MM.1S (cell line): ENCODE measurements at regions not wholly inside any gene's neighbourhood (a gene's known extent, or its start where the extent isn't known, plus 50 kb on each side); places are given as distances from the start of the nearest gene placed in this dataset.

Experiments
- DNase-seq: peaks from one replicate; pipeline ENCODE4 v3.0.0-alpha.2; 2015
- H2AFZ ChIP-seq: fragments of 300-600 bp; sonication (generic); 2 replicates; pipeline ENCODE4 v1.6.0; 2016; ENCODE audit warnings: antibody characterized with exemption, low read length
- H3F3A ChIP-seq: fragments of 300-600 bp; sonication (generic); 2 replicates; pipeline ENCODE4 v1.6.1; 2016; ENCODE audit warnings: mild to moderate bottlenecking, antibody characterized with exemption, low read length, moderate library complexity, mixed read lengths; ENCODE audit not compliant: insufficient read depth
- H3K27ac ChIP-seq: fragments of 300-600 bp; sonication (generic); 2 replicates; pipeline ENCODE4 v1.5.1; 2016; ENCODE audit warnings: mild to moderate bottlenecking, low read length
- H3K27me3 ChIP-seq: fragments of 300-600 bp; sonication (generic); replicated peaks from 2 replicates; pipeline ENCODE4 v1.6.0; 2016; ENCODE audit warnings: low read length; ENCODE audit not compliant: insufficient read depth
- H3K36me3 ChIP-seq: fragments of 300-600 bp; sonication (generic); replicated peaks from 2 replicates; pipeline ENCODE4 v1.6.1; 2016; ENCODE audit warnings: mild to moderate bottlenecking, low read length, mixed read lengths; ENCODE audit not compliant: insufficient read depth
- H3K4me1 ChIP-seq: fragments of 300-600 bp; sonication (generic); 2 replicates; pipeline ENCODE4 v1.6.1; 2016; ENCODE audit warnings: low read length, mixed read lengths
- H3K4me2 ChIP-seq: fragments of 300-600 bp; sonication (generic); 2 replicates; pipeline ENCODE4 v1.6.0; 2016; ENCODE audit warnings: low read depth, low read length
- H3K4me3 ChIP-seq: fragments of 300-600 bp; sonication (generic); 2 replicates; pipeline ENCODE4 v1.5.1; 2016; ENCODE audit warnings: low read length, mixed read lengths
- H3K79me2 ChIP-seq: fragments of 300-600 bp; sonication (generic); 2 replicates; pipeline ENCODE4 v1.6.1; 2016; ENCODE audit warnings: mixed run types, low read length, mixed read lengths
- H3K9ac ChIP-seq: fragments of 300-600 bp; sonication (generic); 2 replicates; pipeline ENCODE4 v1.6.1; 2016; ENCODE audit warnings: low read length, mixed read lengths
- H3K9me2 ChIP-seq: fragments of 300-600 bp; sonication (generic); replicated peaks from 2 replicates; pipeline ENCODE4 v1.6.1; 2016; ENCODE audit warnings: mild to moderate bottlenecking, low read length, mixed read lengths; ENCODE audit not compliant: insufficient read depth
- H3K9me3 ChIP-seq: fragments of 300-600 bp; sonication (generic); replicated peaks from 2 replicates; pipeline ENCODE4 v1.6.1; 2016; ENCODE audit warnings: mild to moderate bottlenecking, low read length, mixed read lengths; ENCODE audit not compliant: insufficient read depth
- H4K20me1 ChIP-seq: fragments of 300-600 bp; sonication (generic); 2 replicates; pipeline ENCODE4 v1.6.1; 2016; ENCODE audit warnings: mild to moderate bottlenecking, low read length, moderate library complexity, mixed read lengths; ENCODE audit not compliant: insufficient read depth
- CTCF ChIP-seq: fragments of 300-600 bp; sonication (generic); IDR thresholded peaks from 2 replicates; pipeline ENCODE4 v1.5.1; 2016; ENCODE audit warnings: antibody characterized with exemption, low read length, mixed read lengths
- EZH2 ChIP-seq: fragments of 300-600 bp; sonication (generic); optimal IDR thresholded peaks from 2 replicates; pipeline ENCODE3; 2017; ENCODE audit warnings: low read depth, mild to moderate bottlenecking, antibody characterized with exemption, low read length, mixed read lengths
- EZH2phosphoT487 ChIP-seq: fragments of 300-600 bp; sonication (generic); IDR thresholded peaks from 2 replicates; pipeline ENCODE4 v1.6.1; 2018; ENCODE audit warnings: antibody characterized with exemption, low read length

GRCh38 chr5:113660706-113661250 lies 147.3 kb downstream of the YTHDC2 start:
- H3K27ac ChIP-seq = no peak overlapping the region
- no peaks in the 10 kb centered on the region for H3K9me3 ChIP-seq
- no peaks in the 10 kb centered on the region for H3F3A ChIP-seq
- no peak overlapping the region for H2AFZ ChIP-seq
- no peaks in the 10 kb centered on the region for H3K4me1 ChIP-seq
- no peaks in the 10 kb centered on the region for H3K9me2 ChIP-seq
- TF ChIP-seq EZH2phosphoT487 = no peak
- no peak for TF ChIP-seq CTCF
- no peak for TF ChIP-seq EZH2
- H4K20me1 ChIP-seq = no peaks in the 10 kb centered on the region
- H3K4me3 ChIP-seq = no peak overlapping the region
- H3K79me2 ChIP-seq = no peaks in the 10 kb centered on the region
- H3K9ac ChIP-seq = no peak overlapping the region
- no peaks in the 10 kb centered on the region for H3K36me3 ChIP-seq
- H3K4me2 ChIP-seq = no peak overlapping the region
- DNase-seq = no peak
- no peaks in the 10 kb centered on the region for H3K27me3 ChIP-seq

DNA sequence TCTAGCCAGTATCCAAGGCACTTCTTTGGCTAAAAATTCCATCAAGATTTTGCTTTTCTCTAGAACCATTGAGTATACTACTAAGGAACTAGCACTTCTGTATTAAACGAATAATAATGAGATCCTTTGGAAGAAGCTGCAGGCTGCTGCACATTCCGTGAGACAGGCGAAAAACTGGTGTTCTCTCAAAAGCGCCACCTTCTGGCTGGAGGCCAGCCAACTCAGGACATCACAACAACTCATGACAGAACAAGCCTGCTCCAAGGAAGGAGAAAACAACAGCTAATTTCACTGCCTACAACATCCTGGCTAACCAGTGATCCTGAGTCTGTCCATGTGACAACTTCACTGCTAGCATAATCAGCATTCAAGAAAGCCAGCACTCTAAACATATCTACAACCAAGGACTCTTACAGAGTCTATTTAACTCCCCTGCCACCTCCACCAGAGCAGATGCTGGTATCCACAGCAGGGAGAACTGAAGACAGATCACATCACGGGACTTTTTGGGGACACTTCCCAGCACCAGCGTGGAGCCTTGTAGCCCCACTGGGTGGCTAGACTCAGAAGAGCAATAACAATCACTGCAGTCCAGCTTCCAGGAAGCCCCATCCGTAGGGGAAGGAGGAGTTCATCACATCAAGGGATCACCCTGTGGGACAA lies 150.5 kb downstream of the YTHDC2 start:
- Histone ChIP-seq H3K4me2 (no peak overlapping the region), H3K27me3 (no peaks in the 10 kb centered on the region), H4K20me1 (no peaks in the 10 kb centered on the region), H3K79me2 (no peaks in the 10 kb centered on the region), H3K9ac (no peak overlapping the region), H2AFZ (no peak overlapping the region), H3K36me3 (no peaks in the 10 kb centered on the region), H3K27ac (no peak overlapping the region), H3K9me3 (no peaks in the 10 kb centered on the region), H3K4me1 (no peaks in the 10 kb centered on the region), H3K4me3 (no peak overlapping the region), H3K9me2 (no peaks in the 10 kb centered on the region), H3F3A (no peaks in the 10 kb centered on the region)
- peak; percentile 50 for DNase-seq
- TF ChIP-seq EZH2 (no peak), CTCF (peak; percentile 67)

DNA sequence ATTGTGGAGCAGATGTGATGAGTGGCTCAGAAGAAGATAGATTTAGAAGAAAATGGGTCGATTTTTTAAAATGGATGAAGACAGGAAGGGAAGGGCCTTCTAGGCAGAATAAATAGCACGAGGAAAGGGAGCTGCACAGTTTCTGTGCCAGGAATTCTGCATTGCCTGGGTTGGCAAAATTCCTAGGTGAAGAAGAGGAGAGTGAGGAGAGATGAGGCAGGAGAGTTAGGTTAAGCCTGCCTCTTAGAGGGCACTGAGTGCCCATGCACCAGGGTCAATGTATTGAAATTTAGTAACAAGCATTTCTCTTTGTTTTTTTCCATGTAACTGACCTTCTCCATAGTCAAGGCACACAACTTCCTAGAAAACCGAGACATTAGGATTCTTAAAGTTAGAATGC lies 159.5 kb downstream of the YTHDC2 start:
- no peaks in the 10 kb centered on the region for H3K9me2 ChIP-seq
- H3K36me3 ChIP-seq = no peaks in the 10 kb centered on the region
- H3K79me2 ChIP-seq = no peaks in the 10 kb centered on the region
- no peak overlapping the region for H3K4me3 ChIP-seq
- no peaks in the 10 kb centered on the region for H3F3A ChIP-seq
- H3K4me2 ChIP-seq = no peak overlapping the region
- no peak overlapping the region for H3K9ac ChIP-seq
- no peak overlapping the region for H3K27ac ChIP-seq
- no peaks in the 10 kb centered on the region for H4K20me1 ChIP-seq
- TF ChIP-seq EZH2 = no peak
- TF ChIP-seq CTCF = no peak
- H3K4me1 ChIP-seq = no peaks in the 10 kb centered on the region
- DNase-seq = no peak
- no peaks in the 10 kb centered on the region for H3K9me3 ChIP-seq
- no peak overlapping the region for H2AFZ ChIP-seq
- no peaks in the 10 kb centered on the region for H3K27me3 ChIP-seq
